WTC11 (cell line): ENCODE measurements at regions not wholly inside any gene's neighbourhood (a gene's known extent, or its start where the extent isn't known, plus 50 kb on each side); places are given as distances from the start of the nearest gene placed in this dataset.

Source experiments
- ATAC-seq: fragments of 200-7000 bp; cut with Tn5 transposase; 2 replicates; pipeline ENCODE4 v1.10.0; 2021; ENCODE audit warnings: mild to moderate bottlenecking, moderate library complexity
- CTCF ChIA-PET: fragments of 300-600 bp; sonication (Branson Sonifier 250); formaldehyde crosslinking; loops from one replicate; lab custom pipeline; 2021; ENCODE audit warnings: antibody characterized with exemption; lab: Charles Lee
- POLR2A ChIA-PET: fragments of 350-600 bp; sonication (Branson Sonifier 250); formaldehyde crosslinking; loops from one replicate; lab custom pipeline; 2021; ENCODE audit warnings: antibody characterized with exemption; lab: Charles Lee
- DNase-seq: peaks from one replicate; pipeline ENCODE4 v3.0.0; 2021; ENCODE audit warnings: low spot score
- H3K27ac Mint-ChIP-seq: 2 replicates; pipeline ENCODE4 v1.8.0; 2021; ENCODE audit warnings: mixed read lengths
- H3K27me3 Mint-ChIP-seq: 2 replicates; pipeline ENCODE4 v1.8.0; 2021; ENCODE audit warnings: low read depth, mild to moderate bottlenecking, moderate library complexity, mixed read lengths
- H3K36me3 Mint-ChIP-seq: 2 replicates; pipeline ENCODE4 v1.8.0; 2021; ENCODE audit warnings: mixed read lengths
- H3K4me1 Mint-ChIP-seq: 2 replicates; pipeline ENCODE4 v1.8.0; 2022; ENCODE audit warnings: mixed read lengths
- H3K4me3 Mint-ChIP-seq: 2 replicates; pipeline ENCODE4 v1.8.0; 2021; ENCODE audit warnings: mild to moderate bottlenecking, moderate library complexity, mixed read lengths
- H3K9me3 Mint-ChIP-seq: 2 replicates; pipeline ENCODE4 v1.8.0; 2021; ENCODE audit warnings: mixed read lengths
- ATF2 ChIP-seq: sonication (generic); formaldehyde crosslinking; IDR thresholded peaks from 2 replicates; pipeline ENCODE4 v1.8.1; 2022; ENCODE audit warnings: low read depth, missing genetic modification reagents, borderline replicate concordance
- CREB1 ChIP-seq: sonication (generic); formaldehyde crosslinking; IDR thresholded peaks from 2 replicates; pipeline ENCODE4 v1.8.0; 2023; ENCODE audit warnings: mild to moderate bottlenecking, missing genetic modification reagents
- CTCF ChIP-seq: fragments of 200-600 bp; IDR thresholded peaks from 2 replicates; pipeline ENCODE4 v1.8.0; 2022; ENCODE audit warnings: antibody characterized with exemption
- E2F1 ChIP-seq: sonication (generic); formaldehyde crosslinking; IDR thresholded peaks from 2 replicates; pipeline ENCODE4 v1.8.0; 2022; ENCODE audit warnings: mild to moderate bottlenecking, missing genetic modification reagents
- EMX1 ChIP-seq: fragments of 250-450 bp; sonication (Bioruptor Pico); IDR thresholded peaks from 2 replicates; pipeline ENCODE4 v1.8.0; 2021; ENCODE audit warnings: mild to moderate bottlenecking
- IRF2 ChIP-seq: sonication (generic); formaldehyde crosslinking; IDR thresholded peaks from 2 replicates; pipeline ENCODE4 v1.8.0; 2022; ENCODE audit warnings: low read depth, missing genetic modification reagents, borderline replicate concordance
- JUN ChIP-seq: sonication (generic); formaldehyde crosslinking; IDR thresholded peaks from 2 replicates; pipeline ENCODE4 v1.8.0; 2023; ENCODE audit warnings: mild to moderate bottlenecking, missing genetic modification reagents
- MYBL2 ChIP-seq: sonication (generic); formaldehyde crosslinking; IDR thresholded peaks from 2 replicates; pipeline ENCODE4 v1.8.1; 2023; ENCODE audit warnings: mild to moderate bottlenecking, moderate library complexity, missing genetic modification reagents
- NR1H2 ChIP-seq: sonication (generic); formaldehyde crosslinking; IDR thresholded peaks from 2 replicates; pipeline ENCODE4 v1.9.0; 2021; ENCODE audit warnings: mild to moderate bottlenecking, moderate library complexity, missing genetic modification reagents
- NR2C2 ChIP-seq: sonication (generic); formaldehyde crosslinking; IDR thresholded peaks from 2 replicates; pipeline ENCODE4 v1.8.0; 2022; ENCODE audit warnings: mild to moderate bottlenecking, missing genetic modification reagents
- SP1 ChIP-seq: sonication (generic); formaldehyde crosslinking; conservative IDR thresholded peaks from 2 replicates; pipeline ENCODE4 v1.8.1; 2022; ENCODE audit warnings: missing genetic modification reagents
- TEAD4 ChIP-seq: sonication (generic); formaldehyde crosslinking; IDR thresholded peaks from 2 replicates; pipeline ENCODE4 v1.8.0; 2022; ENCODE audit warnings: mild to moderate bottlenecking, missing genetic modification reagents
- USF2 ChIP-seq: sonication (generic); formaldehyde crosslinking; IDR thresholded peaks from 2 replicates; pipeline ENCODE4 v1.8.1; 2023; ENCODE audit warnings: mild to moderate bottlenecking, missing genetic modification reagents, moderate library complexity
- ZNF396 ChIP-seq: fragments of 250-450 bp; sonication (Bioruptor Pico); IDR thresholded peaks from 2 replicates; pipeline ENCODE4 v1.8.0; 2021; ENCODE audit warnings: mild to moderate bottlenecking, moderate library complexity, borderline replicate concordance
- ZNF416 ChIP-seq: fragments of 250-450 bp; sonication (Bioruptor Pico); IDR thresholded peaks from 2 replicates; pipeline ENCODE4 v1.9.0; 2021; ENCODE audit warnings: mild to moderate bottlenecking, inconsistent platforms
- TF ChIP-seq, protein P1 (sequence below): sonication (generic); formaldehyde crosslinking; IDR thresholded peaks from 2 replicates; pipeline ENCODE4 v1.8.1; 2023; ENCODE audit warnings: mild to moderate bottlenecking, moderate library complexity, missing genetic modification reagents
- TF ChIP-seq, protein P2 (sequence below): sonication (generic); formaldehyde crosslinking; IDR thresholded peaks from 2 replicates; pipeline ENCODE4 v1.8.1; 2022; ENCODE audit warnings: missing genetic modification reagents, borderline replicate concordance
- TF ChIP-seq, protein P3 (sequence below): fragments of 250-450 bp; sonication (Bioruptor Pico); IDR thresholded peaks from 2 replicates; pipeline ENCODE4 v1.9.0; 2021; ENCODE audit warnings: moderate library complexity, mild to moderate bottlenecking, inconsistent platforms, borderline replicate concordance
- TF ChIP-seq, protein P4 (sequence below): sonication (generic); formaldehyde crosslinking; IDR thresholded peaks from 2 replicates; pipeline ENCODE4 v1.8.0; 2023; ENCODE audit warnings: missing genetic modification reagents, mild to moderate bottlenecking, borderline replicate concordance

DNA sequence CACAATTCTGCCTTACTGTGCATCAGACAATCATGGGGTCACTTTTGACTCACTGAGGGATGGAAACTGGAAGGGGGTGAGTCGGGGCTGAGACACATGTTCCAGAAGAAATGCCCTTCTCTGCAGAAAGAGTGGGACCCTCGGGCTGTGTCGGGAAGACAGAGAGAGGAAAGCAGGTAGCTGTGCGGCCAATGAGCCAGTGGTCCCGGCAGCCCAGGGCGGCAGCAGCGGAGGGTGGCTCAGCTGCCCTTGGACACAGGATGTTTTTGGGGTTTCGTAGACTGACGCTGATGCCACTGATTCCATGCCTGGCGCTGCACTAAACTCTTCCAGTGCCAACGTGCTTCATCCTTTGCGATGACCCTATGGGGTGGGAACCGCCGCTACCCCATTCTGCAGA lies 78.4 kb upstream of the PPP1R26 start:
- no peak overlapping the region for H3K27ac Mint-ChIP-seq
- H3K36me3 Mint-ChIP-seq = peaks cover 8% of the 10 kb centered on the region
- POLR2A ChIA-PET = no interaction called here
- no peak for TF ChIP-seq IRF2 (CRISPR knock-in tag)
- TF ChIP-seq E2F1 (CRISPR knock-in tag) = no peak
- TF ChIP-seq JUN (CRISPR knock-in tag) = no peak
- no peak for TF ChIP-seq EMX1
- TF ChIP-seq, protein P1, sequence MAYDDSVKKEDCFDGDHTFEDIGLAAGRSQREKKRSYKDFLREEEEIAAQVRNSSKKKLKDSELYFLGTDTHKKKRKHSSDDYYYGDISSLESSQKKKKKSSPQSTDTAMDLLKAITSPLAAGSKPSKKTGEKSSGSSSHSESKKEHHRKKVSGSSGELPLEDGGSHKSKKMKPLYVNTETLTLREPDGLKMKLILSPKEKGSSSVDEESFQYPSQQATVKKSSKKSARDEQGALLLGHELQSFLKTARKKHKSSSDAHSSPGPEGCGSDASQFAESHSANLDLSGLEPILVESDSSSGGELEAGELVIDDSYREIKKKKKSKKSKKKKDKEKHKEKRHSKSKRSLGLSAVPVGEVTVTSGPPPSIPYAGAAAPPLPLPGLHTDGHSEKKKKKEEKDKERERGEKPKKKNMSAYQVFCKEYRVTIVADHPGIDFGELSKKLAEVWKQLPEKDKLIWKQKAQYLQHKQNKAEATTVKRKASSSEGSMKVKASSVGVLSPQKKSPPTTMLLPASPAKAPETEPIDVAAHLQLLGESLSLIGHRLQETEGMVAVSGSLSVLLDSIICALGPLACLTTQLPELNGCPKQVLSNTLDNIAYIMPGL (CRISPR knock-in tag) = no peak
- TF ChIP-seq, protein P2, sequence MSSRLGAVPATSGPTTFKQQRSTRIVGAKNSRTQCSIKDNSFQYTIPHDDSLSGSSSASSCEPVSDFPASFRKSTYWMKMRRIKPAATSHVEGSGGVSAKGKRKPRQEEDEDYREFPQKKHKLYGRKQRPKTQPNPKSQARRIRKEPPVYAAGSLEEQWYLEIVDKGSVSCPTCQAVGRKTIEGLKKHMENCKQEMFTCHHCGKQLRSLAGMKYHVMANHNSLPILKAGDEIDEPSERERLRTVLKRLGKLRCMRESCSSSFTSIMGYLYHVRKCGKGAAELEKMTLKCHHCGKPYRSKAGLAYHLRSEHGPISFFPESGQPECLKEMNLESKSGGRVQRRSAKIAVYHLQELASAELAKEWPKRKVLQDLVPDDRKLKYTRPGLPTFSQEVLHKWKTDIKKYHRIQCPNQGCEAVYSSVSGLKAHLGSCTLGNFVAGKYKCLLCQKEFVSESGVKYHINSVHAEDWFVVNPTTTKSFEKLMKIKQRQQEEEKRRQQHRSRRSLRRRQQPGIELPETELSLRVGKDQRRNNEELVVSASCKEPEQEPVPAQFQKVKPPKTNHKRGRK = no peak
- no peak for TF ChIP-seq NR1H2 (CRISPR knock-in tag)
- no peak for TF ChIP-seq ATF2 (CRISPR knock-in tag)
- TF ChIP-seq, protein P3, sequence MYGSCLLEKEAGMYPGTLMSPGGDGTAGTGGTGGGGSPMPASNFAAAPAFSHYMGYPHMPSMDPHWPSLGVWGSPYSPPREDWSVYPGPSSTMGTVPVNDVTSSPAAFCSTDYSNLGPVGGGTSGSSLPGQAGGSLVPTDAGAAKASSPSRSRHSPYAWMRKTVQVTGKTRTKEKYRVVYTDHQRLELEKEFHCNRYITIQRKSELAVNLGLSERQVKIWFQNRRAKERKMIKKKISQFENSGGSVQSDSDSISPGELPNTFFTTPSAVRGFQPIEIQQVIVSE (CRISPR knock-in tag) = no peak
- no peak for TF ChIP-seq NR2C2 (CRISPR knock-in tag)
- TF ChIP-seq MYBL2 = no peak
- TF ChIP-seq, all 79 proteins: peak for 0
- CTCF ChIA-PET = no interaction called here
- Mint-ChIP-seq H3K4me3 (no peak overlapping the region), H3K27me3 (no peaks in the 10 kb centered on the region), H3K4me1 (no peaks in the 10 kb centered on the region), H3K9me3 (peaks cover 4% of the 10 kb centered on the region)
- ATAC-seq (no peak), DNase-seq (no peak)

DNA sequence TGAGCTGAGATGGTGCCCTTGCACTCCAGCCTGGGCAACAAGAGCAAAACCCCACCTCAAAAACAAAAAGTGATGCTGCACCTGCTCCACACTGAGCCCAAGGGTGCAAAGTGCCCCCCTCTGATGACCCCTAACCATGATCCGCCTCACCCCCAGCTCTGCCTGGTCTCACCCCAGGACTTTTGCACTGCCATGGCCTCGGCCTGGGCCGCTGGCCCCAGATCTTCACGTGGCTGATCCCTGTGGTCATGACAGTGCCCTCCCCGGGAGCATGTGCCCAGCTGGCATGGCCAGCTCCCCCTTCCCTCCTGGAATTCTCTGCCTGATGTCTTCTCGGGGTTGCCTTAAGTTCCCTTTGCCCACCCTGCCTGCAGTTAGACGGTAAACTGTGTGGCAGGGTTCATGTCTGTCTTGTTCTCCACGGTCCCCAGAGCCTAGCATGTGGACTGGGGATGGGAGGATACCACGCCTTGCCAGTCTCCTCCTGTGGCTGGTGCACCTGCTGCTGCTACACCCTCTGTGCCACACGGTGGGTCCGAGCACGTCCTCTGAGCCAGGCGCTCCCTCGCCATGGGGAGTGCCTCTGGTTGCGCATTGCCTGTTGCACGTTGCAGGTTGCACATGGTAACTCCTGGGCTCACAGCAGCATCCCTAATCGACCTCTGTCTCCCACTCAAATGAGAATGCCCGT lies 77.4 kb upstream of the PPP1R26 start:
- no peak overlapping the region for H3K4me3 Mint-ChIP-seq
- DNase-seq (no peak), ATAC-seq (no peak)
- no peaks in the 10 kb centered on the region for H3K4me1 Mint-ChIP-seq
- no peak overlapping the region for H3K27ac Mint-ChIP-seq
- ChIA-PET POLR2A (no interaction called here), CTCF (no interaction called here)
- peaks cover 4% of the 10 kb centered on the region for H3K9me3 Mint-ChIP-seq
- no peaks in the 10 kb centered on the region for H3K27me3 Mint-ChIP-seq
- H3K36me3 Mint-ChIP-seq = 0 out of 2 replicates have a peak, but pooled peaks cover 4% of the 10 kb centered on the region
- TF ChIP-seq SP1 (no peak), ZNF396 (CRISPR knock-in tag) (no peak), USF2 (CRISPR knock-in tag) (no peak), CREB1 (no peak), CTCF (no peak), E2F1 (CRISPR knock-in tag) (no peak), ZNF416 (no peak), TEAD4 (CRISPR knock-in tag) (no peak)
- TF ChIP-seq, protein P4, sequence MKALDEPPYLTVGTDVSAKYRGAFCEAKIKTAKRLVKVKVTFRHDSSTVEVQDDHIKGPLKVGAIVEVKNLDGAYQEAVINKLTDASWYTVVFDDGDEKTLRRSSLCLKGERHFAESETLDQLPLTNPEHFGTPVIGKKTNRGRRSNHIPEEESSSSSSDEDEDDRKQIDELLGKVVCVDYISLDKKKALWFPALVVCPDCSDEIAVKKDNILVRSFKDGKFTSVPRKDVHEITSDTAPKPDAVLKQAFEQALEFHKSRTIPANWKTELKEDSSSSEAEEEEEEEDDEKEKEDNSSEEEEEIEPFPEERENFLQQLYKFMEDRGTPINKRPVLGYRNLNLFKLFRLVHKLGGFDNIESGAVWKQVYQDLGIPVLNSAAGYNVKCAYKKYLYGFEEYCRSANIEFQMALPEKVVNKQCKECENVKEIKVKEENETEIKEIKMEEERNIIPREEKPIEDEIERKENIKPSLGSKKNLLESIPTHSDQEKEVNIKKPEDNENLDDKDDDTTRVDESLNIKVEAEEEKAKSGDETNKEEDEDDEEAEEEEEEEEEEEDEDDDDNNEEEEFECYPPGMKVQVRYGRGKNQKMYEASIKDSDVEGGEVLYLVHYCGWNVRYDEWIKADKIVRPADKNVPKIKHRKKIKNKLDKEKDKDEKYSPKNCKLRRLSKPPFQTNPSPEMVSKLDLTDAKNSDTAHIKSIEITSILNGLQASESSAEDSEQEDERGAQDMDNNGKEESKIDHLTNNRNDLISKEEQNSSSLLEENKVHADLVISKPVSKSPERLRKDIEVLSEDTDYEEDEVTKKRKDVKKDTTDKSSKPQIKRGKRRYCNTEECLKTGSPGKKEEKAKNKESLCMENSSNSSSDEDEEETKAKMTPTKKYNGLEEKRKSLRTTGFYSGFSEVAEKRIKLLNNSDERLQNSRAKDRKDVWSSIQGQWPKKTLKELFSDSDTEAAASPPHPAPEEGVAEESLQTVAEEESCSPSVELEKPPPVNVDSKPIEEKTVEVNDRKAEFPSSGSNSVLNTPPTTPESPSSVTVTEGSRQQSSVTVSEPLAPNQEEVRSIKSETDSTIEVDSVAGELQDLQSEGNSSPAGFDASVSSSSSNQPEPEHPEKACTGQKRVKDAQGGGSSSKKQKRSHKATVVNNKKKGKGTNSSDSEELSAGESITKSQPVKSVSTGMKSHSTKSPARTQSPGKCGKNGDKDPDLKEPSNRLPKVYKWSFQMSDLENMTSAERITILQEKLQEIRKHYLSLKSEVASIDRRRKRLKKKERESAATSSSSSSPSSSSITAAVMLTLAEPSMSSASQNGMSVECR (CRISPR knock-in tag) = no peak
